ENCODE measurements at regions not wholly inside any gene's neighbourhood (a gene's known extent, or its start where the extent isn't known, plus 50 kb on each side); places are given as distances from the start of the nearest gene placed in this dataset.

GRCh38 chr17:79174905-79175856 is 100.6 kb downstream of the ENGASE start:
- CTCF ChIA-PET = interaction anchor here (1.1 kb wide), 1 partner anchor 88 kb away, joined by 3 read pairs; no protein-coding TSS in a partner anchor
- POLR2A ChIA-PET = interaction anchor here (1.4 kb wide), 1 partner anchor 101 kb away, joined by 3 read pairs; the partner anchor contains the start of gene ENGASE
- no peak for DNase-seq (ENCODE audit: extremely low spot score)
- TF ChIP-seq SP1 (IDR thresholded peaks at IDR 0.05) = no peak
- no peak for TF ChIP-seq BHLHE40 (IDR thresholded peaks at IDR 0.05; ENCODE audit: borderline replicate concordance)
- no peak for TF ChIP-seq TARDBP (IDR thresholded peaks at IDR 0.05)
- no peak for TF ChIP-seq L3MBTL2 (conservative IDR thresholded peaks at IDR 0.05)
- no peak for TF ChIP-seq ZNF384 (IDR thresholded peaks at IDR 0.05)
- TF ChIP-seq FOXA1 (IDR thresholded peaks at IDR 0.05) = no peak
- TF ChIP-seq FOXM1 (IDR thresholded peaks at IDR 0.05; ENCODE audit: borderline replicate concordance) = no peak
- no peak for TF ChIP-seq ARNT (IDR thresholded peaks at IDR 0.05)
- TF ChIP-seq SUZ12 (IDR thresholded peaks at IDR 0.05) = no peak
- TF ChIP-seq CTBP1 (IDR thresholded peaks at IDR 0.05; ENCODE audit: borderline replicate concordance) = no peak
- no peak for TF ChIP-seq PKNOX1 (IDR thresholded peaks at IDR 0.05)
- no peak for TF ChIP-seq HDGF (IDR thresholded peaks at IDR 0.05; ENCODE audit: borderline replicate concordance)
- TF ChIP-seq ELF4 (IDR thresholded peaks at IDR 0.05) = no peak
- no peak for TF ChIP-seq LEF1 (IDR thresholded peaks at IDR 0.05; ENCODE audit: borderline replicate concordance)
- TF ChIP-seq NFRKB (IDR thresholded peaks at IDR 0.05) = no peak
- no peak for TF ChIP-seq FOXK2 (IDR thresholded peaks at IDR 0.05)

DNA sequence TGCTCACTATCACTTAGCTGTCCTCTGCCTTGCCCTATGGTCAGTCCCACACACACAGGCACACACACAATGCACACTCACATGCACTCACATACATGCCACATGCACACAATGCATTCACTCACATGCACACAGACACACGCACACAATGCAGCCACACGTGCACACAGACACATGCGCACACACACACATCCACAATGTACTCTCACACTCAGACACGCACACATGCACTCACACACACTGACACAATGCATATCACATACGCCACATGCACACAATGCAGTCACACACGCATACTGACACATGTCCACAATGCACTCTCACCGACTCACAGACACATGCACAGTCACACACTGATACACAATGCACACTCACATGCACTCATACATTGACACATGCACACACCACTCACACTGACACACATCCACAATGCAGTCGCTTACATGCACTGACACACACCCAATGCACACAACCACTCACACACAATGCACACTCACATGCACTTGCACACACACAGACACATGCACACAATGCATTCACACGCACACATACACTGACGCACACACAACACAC is 99.7 kb downstream of the ENGASE start:
- DNase-seq (ENCODE audit: extremely low spot score) = no peak
- CTCF ChIA-PET = interaction anchor here (0.6 to 1.0 kb wide), 2 partner anchors 218 to 227 kb away, joined by 3 read pairs; no protein-coding TSS in a partner anchor
- POLR2A ChIA-PET = no interaction called here
- TF ChIP-seq LEF1 (IDR thresholded peaks at IDR 0.05; ENCODE audit: borderline replicate concordance) = no peak
- no peak for TF ChIP-seq ZNF384 (IDR thresholded peaks at IDR 0.05)
- TF ChIP-seq SUZ12 (IDR thresholded peaks at IDR 0.05) = no peak
- no peak for TF ChIP-seq BHLHE40 (IDR thresholded peaks at IDR 0.05; ENCODE audit: borderline replicate concordance)
- TF ChIP-seq FOXK2 (IDR thresholded peaks at IDR 0.05) = no peak
- TF ChIP-seq TARDBP (IDR thresholded peaks at IDR 0.05) = no peak

DNA sequence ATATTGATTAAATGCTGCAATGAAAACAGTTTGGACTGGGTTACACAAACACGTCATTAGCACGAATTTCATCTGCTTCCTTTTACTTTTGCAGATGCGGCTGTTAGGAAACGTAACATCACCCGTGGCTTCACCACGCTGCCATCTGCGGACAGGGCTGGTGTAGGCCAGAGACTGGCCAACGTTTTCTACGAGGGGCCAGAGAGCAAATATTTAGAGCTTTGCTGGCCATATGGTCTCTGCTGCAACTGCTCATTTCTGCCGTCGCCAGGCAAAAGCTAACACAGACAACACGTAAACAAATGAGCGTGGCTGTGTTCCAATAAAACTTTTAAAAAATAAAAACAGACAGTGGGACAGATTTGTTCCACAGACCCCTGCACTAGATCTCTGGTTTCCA is 96.6 kb downstream of the ENGASE start:
- no peak for DNase-seq (ENCODE audit: extremely low spot score)
- CTCF ChIA-PET = interaction anchor here (0.6 to 1.0 kb wide), 3 partner anchors 106 to 799 kb away, joined by 3 read pairs; no protein-coding TSS in a partner anchor
- no peak for TF ChIP-seq PKNOX1 (IDR thresholded peaks at IDR 0.05)
- no peak for TF ChIP-seq ELF4 (IDR thresholded peaks at IDR 0.05)
- no peak for TF ChIP-seq ARNT (IDR thresholded peaks at IDR 0.05)
- POLR2A ChIA-PET = no interaction called here

DNA sequence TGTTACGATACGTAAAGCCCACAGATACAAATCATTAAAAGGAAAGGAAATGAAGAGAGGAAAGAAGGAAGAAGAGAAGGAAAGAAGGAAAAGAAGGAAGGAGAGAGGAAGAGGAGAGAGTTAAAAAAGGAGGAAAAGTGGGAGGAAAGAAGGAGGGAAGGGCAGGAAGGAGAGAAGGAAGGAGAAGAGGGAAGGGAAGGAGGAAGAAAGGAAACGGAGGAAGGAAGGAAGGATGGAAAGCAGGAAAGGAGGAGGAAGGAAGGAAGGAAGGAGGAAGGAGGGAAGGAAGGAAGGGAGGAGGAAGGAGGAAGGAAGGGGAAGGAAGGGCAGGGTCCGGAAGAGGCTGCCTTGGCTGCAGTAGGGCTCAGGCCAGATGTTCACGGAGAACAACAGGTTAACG is 95.2 kb downstream of the ENGASE start:
- CTCF ChIA-PET = no interaction called here
- no peak for DNase-seq (ENCODE audit: extremely low spot score)

DNA sequence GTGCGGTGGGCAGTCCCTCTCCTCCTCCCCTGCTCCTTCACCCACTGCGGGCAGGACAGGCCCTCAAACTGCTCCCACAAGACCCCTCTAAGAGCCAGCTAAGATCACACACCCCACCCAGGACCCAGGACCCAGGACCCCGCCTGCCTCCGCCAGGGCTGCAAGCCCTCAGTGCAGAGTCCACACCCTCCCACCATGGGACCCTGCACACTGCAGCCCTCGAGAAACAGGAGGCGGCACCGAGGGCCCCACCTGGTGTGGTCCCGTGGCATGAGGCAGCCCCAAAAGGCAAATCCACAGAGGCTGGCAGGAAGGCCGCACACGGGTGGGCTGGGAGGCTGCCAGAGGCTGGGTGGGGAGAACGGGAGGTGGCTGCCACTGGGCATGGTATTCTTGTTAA is 94.7 kb downstream of the ENGASE start:
- TF ChIP-seq ZNF384 (IDR thresholded peaks at IDR 0.05) (no peak), LEF1 (IDR thresholded peaks at IDR 0.05; ENCODE audit: borderline replicate concordance) (no peak)
- DNase-seq (ENCODE audit: extremely low spot score) = no peak
- ChIA-PET CTCF (no interaction called here), POLR2A (no interaction called here)

More for the DNA sequence above, 95.2 kb downstream of the ENGASE start:
- POLR2A ChIA-PET = no interaction called here
- TF ChIP-seq CTBP1 (IDR thresholded peaks at IDR 0.05; ENCODE audit: borderline replicate concordance) (no peak), NFRKB (IDR thresholded peaks at IDR 0.05) (no peak), PKNOX1 (IDR thresholded peaks at IDR 0.05) (no peak), SP1 (IDR thresholded peaks at IDR 0.05) (no peak), L3MBTL2 (conservative IDR thresholded peaks at IDR 0.05) (no peak), FOXK2 (IDR thresholded peaks at IDR 0.05) (no peak), TARDBP (IDR thresholded peaks at IDR 0.05) (peak; percentile 21; the same call in 1 of the 2 replicates)

DNA sequence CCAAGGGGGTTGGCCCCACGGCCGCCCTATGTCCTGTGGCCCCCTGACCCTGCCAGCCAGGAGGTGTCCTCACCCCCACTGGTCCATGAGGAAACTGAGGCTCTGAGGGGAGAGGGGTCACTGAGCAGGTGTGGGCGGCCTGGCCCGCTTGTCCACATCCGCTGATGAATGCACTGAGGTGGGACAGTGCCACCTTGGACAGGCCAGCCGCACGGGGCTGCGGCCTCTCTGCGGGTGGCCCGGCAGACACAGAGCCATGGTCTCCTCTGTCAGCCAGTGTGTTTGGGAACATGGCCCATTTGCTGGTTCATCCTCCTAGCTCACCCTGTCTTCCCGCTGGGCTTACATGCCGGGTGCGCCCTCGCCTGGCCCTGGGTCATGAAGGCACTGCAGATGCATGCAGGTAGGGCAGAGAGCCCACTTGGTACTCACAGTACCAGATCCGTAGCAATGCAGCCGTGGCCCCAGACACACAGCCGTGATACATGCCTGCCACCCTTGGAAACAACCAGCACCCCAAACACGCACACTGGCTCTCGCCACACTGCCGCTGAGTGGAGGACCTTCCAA is 93.9 kb downstream of the ENGASE start:
- no peak for TF ChIP-seq L3MBTL2 (conservative IDR thresholded peaks at IDR 0.05)
- TF ChIP-seq ARNT (IDR thresholded peaks at IDR 0.05) = no peak
- TF ChIP-seq ZNF384 (IDR thresholded peaks at IDR 0.05) = no peak
- TF ChIP-seq SP1 (IDR thresholded peaks at IDR 0.05) = no peak
- TF ChIP-seq CTBP1 (IDR thresholded peaks at IDR 0.05; ENCODE audit: borderline replicate concordance) = no peak
- no peak for TF ChIP-seq SUZ12 (IDR thresholded peaks at IDR 0.05)
- no peak for TF ChIP-seq ELF4 (IDR thresholded peaks at IDR 0.05)
- no peak for TF ChIP-seq PKNOX1 (IDR thresholded peaks at IDR 0.05)
- TF ChIP-seq BHLHE40 (IDR thresholded peaks at IDR 0.05; ENCODE audit: borderline replicate concordance) = no peak
- no peak for TF ChIP-seq NFRKB (IDR thresholded peaks at IDR 0.05)
- TF ChIP-seq LEF1 (IDR thresholded peaks at IDR 0.05; ENCODE audit: borderline replicate concordance) = no peak
- no peak for TF ChIP-seq FOXA1 (IDR thresholded peaks at IDR 0.05)
- DNase-seq (ENCODE audit: extremely low spot score) = no peak
- ChIA-PET POLR2A (no interaction called here), CTCF (no interaction called here)
